ENCODE measurements at regions not wholly inside any gene's neighbourhood (a gene's known extent, or its start where the extent isn't known, plus 50 kb on each side); places are given as distances from the start of the nearest gene placed in this dataset.
"Not testable (repeated sequence)": the region's sequence is repeated elsewhere in the genome, so short reads cannot be mapped to it uniquely, and the experiment has no call there.

- DNase-seq (ENCODE audit: low read depth in 4 of 4, low spot score in 1 of 4): no peak
Measured at GRCh38 chr6:86615299-86615698, 322.0 kb upstream of the HTR1E start.

- no peak for DNase-seq (ENCODE audit: low read depth in 4 of 4, low spot score in 1 of 4)
Measured at GRCh38 chr6:86609549-86610388, 327.6 kb upstream of the HTR1E start.

- not testable (repeated sequence) for DNase-seq (ENCODE audit: low read depth in 4 of 4, low spot score in 1 of 4)
Measured at GRCh38 chr6:86603364-86603763, 334.0 kb upstream of the HTR1E start.

- DNase-seq (ENCODE audit: low read depth in 4 of 4, low spot score in 1 of 4): not testable (repeated sequence)
Measured at GRCh38 chr6:86602093-86602492, 335.2 kb upstream of the HTR1E start.

GRCh38 chr6:86598969-86599368, 338.4 kb upstream of the HTR1E start:
- DNase-seq (ENCODE audit: low read depth in 4 of 4, low spot score in 1 of 4): not testable (repeated sequence)

GRCh38 chr6:86595641-86596040, 341.7 kb upstream of the HTR1E start:
- no peak for DNase-seq (ENCODE audit: low read depth in 4 of 4, low spot score in 1 of 4)

GRCh38 chr6:86586195-86586594, 351.1 kb upstream of the HTR1E start:
- no peak for DNase-seq (ENCODE audit: low read depth in 4 of 4, low spot score in 1 of 4)

GRCh38 chr6:86581833-86582232, 355.5 kb upstream of the HTR1E start:
- DNase-seq (ENCODE audit: low read depth in 4 of 4, low spot score in 1 of 4): no peak

- DNase-seq (ENCODE audit: low read depth in 4 of 4, low spot score in 1 of 4): no peak
Measured at GRCh38 chr6:86563197-86563596, 374.1 kb upstream of the HTR1E start.

- no peak for DNase-seq (ENCODE audit: low read depth in 4 of 4, low spot score in 1 of 4)
Measured at GRCh38 chr6:86558318-86558717, 379.0 kb upstream of the HTR1E start.

- no peak for DNase-seq (ENCODE audit: low read depth in 4 of 4, low spot score in 1 of 4)
Measured at GRCh38 chr6:86537292-86537861, 400.0 kb upstream of the HTR1E start.

- DNase-seq (ENCODE audit: low read depth in 4 of 4, low spot score in 1 of 4): no peak
Measured at GRCh38 chr6:86536121-86536520, 401.2 kb upstream of the HTR1E start.

- DNase-seq (ENCODE audit: low read depth in 4 of 4, low spot score in 1 of 4): no peak
Measured at GRCh38 chr6:86535100-86535499, 402.2 kb upstream of the HTR1E start.

GRCh38 chr6:86529635-86530034, 407.7 kb upstream of the HTR1E start:
- no peak for DNase-seq (ENCODE audit: low read depth in 4 of 4, low spot score in 1 of 4)

GRCh38 chr6:86526238-86526637, 411.1 kb upstream of the HTR1E start:
- DNase-seq (ENCODE audit: low read depth in 4 of 4, low spot score in 1 of 4): no peak

- no peak for DNase-seq (ENCODE audit: low read depth in 4 of 4, low spot score in 1 of 4)
Measured at GRCh38 chr6:86516087-86516486, 421.2 kb upstream of the HTR1E start.

- no peak for DNase-seq (ENCODE audit: low read depth in 4 of 4, low spot score in 1 of 4)
Measured at GRCh38 chr6:86511962-86512361, 425.4 kb upstream of the HTR1E start.

- no peak for DNase-seq (ENCODE audit: low read depth in 4 of 4, low spot score in 1 of 4)
Measured at GRCh38 chr6:86508230-86508629, 429.1 kb upstream of the HTR1E start.

GRCh38 chr6:86502497-86502896, 434.8 kb upstream of the HTR1E start:
- DNase-seq (ENCODE audit: low read depth in 4 of 4, low spot score in 1 of 4): no peak

GRCh38 chr6:86500035-86500434, 437.3 kb upstream of the HTR1E start:
- DNase-seq (ENCODE audit: low read depth in 4 of 4, low spot score in 1 of 4): no peak

- not testable (repeated sequence) for DNase-seq (ENCODE audit: low read depth in 4 of 4, low spot score in 1 of 4)
Measured at GRCh38 chr6:86489042-86489441, 448.3 kb upstream of the HTR1E start.

GRCh38 chr6:86487660-86488221, 449.6 kb upstream of the HTR1E start:
- no peak for DNase-seq (ENCODE audit: low read depth in 4 of 4, low spot score in 1 of 4)
